ENCODE measurements at regions not wholly inside any gene's neighbourhood (a gene's known extent, or its start where the extent isn't known, plus 50 kb on each side); places are given as distances from the start of the nearest gene placed in this dataset.

- no peak overlapping the region for H3K27ac ChIP-seq (ENCODE audit: low read length)
- POLR2A ChIA-PET (ENCODE audit: unreplicated experiment): no interaction called here
- ATAC-seq: no peak
Observed at GRCh38 chr10:2083591-2083990, 346.3 kb upstream of the ADARB2 start.

DNA sequence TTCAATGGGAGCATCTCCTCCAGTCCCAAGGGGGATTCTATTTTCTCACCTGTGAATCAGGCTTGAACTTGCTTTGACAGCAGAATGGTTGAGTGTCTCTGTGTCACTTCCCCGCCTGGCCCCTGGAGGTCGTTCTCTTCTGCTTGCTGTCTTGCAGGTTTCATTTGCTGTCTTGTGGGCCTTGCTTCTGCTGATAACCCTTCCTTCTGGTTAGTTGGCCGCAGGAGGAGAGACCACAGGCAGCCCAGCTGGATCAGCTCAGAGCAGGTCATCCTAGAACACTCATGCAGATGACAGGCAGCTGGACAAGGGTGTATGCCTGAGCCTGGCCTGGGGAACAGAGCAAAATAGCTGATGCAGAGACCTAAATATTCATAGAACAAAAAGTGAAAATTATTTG lies 344.2 kb upstream of the ADARB2 start:
- Histone ChIP-seq H3K4me2 (ENCODE audit: low read length) (no peak overlapping the region), H4K20me1 (ENCODE audit: low read length) (no peaks in the 10 kb centered on the region), H3K27me3 (ENCODE audit: low read length) (no peaks in the 10 kb centered on the region), H3F3A (ENCODE audit: low read length, unreplicated experiment) (no peaks in the 10 kb centered on the region), H2AFZ (ENCODE audit: low read length) (no peak overlapping the region), H3K27ac (ENCODE audit: low read length) (no peak overlapping the region), H3K9me3 (ENCODE audit: low read length) (no peaks in the 10 kb centered on the region), H3K36me3 (ENCODE audit: low read depth, low read length) (no peaks in the 10 kb centered on the region), H3K9ac (ENCODE audit: low read length) (no peak overlapping the region), H3K4me3 (ENCODE audit: low read length) (no peak overlapping the region), H3K9me2 (replicated peaks; ENCODE audit: low read length) (no peaks in the 10 kb centered on the region), H3K79me2 (ENCODE audit: low read length) (no peaks in the 10 kb centered on the region), H3K4me1 (ENCODE audit: insufficient read depth, low read length) (no peaks in the 10 kb centered on the region)
- no peak for ATAC-seq
- no peak for TF ChIP-seq CTCF (conservative IDR thresholded peaks at IDR 0.05; ENCODE audit: low read depth, low read length)
- no TSS peak for BruUV-seq (replicated peaks)
- intact Hi-C loops (cut with micrococcal nuclease): no loop called here
- POLR2A ChIA-PET (ENCODE audit: unreplicated experiment): no interaction called here
- no peak for DNase-seq
- CTCF ChIA-PET: no interaction called here

More at GRCh38 chr10:2083591-2083990, 346.3 kb upstream of the ADARB2 start:
- H3F3A ChIP-seq (ENCODE audit: low read length, unreplicated experiment): no peaks in the 10 kb centered on the region
- no peaks in the 10 kb centered on the region for H3K79me2 ChIP-seq (ENCODE audit: low read length)
- no peaks in the 10 kb centered on the region for H3K36me3 ChIP-seq (ENCODE audit: low read depth, low read length)
- no peak overlapping the region for H3K9ac ChIP-seq (ENCODE audit: low read length)
- intact Hi-C loops (cut with micrococcal nuclease): no loop called here
- H3K9me3 ChIP-seq (ENCODE audit: low read length): no peaks in the 10 kb centered on the region
- no peak overlapping the region for H3K4me3 ChIP-seq (ENCODE audit: low read length)
- H4K20me1 ChIP-seq (ENCODE audit: low read length): no peaks in the 10 kb centered on the region
- no peak for DNase-seq
- no peaks in the 10 kb centered on the region for H3K27me3 ChIP-seq (ENCODE audit: low read length)
- CTCF ChIA-PET: no interaction called here
- no TSS peak for BruUV-seq (replicated peaks)
- H2AFZ ChIP-seq (ENCODE audit: low read length): no peak overlapping the region
- H3K9me2 ChIP-seq (replicated peaks; ENCODE audit: low read length): no peaks in the 10 kb centered on the region
- H3K4me1 ChIP-seq (ENCODE audit: insufficient read depth, low read length): no peaks in the 10 kb centered on the region
- TF ChIP-seq EZH2phosphoT487 (IDR thresholded peaks at IDR 0.05; ENCODE audit: borderline replicate concordance, low read length): no peak
- H3K4me2 ChIP-seq (ENCODE audit: low read length): no peak overlapping the region

- H3K4me1 ChIP-seq (ENCODE audit: insufficient read depth, low read length): no peaks in the 10 kb centered on the region
- H4K20me1 ChIP-seq (ENCODE audit: low read length): no peaks in the 10 kb centered on the region
- no peak overlapping the region for H3K9ac ChIP-seq (ENCODE audit: low read length)
- H3K9me2 ChIP-seq (replicated peaks; ENCODE audit: low read length): no peaks in the 10 kb centered on the region
- intact Hi-C loops (cut with micrococcal nuclease): no loop called here
- no peak overlapping the region for H3K4me2 ChIP-seq (ENCODE audit: low read length)
- POLR2A ChIA-PET (ENCODE audit: unreplicated experiment): no interaction called here
- no peak overlapping the region for H3K4me3 ChIP-seq (ENCODE audit: low read length)
- no TSS peak for BruUV-seq (replicated peaks)
- DNase-seq: no peak
- no peaks in the 10 kb centered on the region for H3K27me3 ChIP-seq (ENCODE audit: low read length)
- H3F3A ChIP-seq (ENCODE audit: low read length, unreplicated experiment): no peaks in the 10 kb centered on the region
- TF ChIP-seq EZH2phosphoT487 (IDR thresholded peaks at IDR 0.05; ENCODE audit: borderline replicate concordance, low read length): no peak
- no peak for TF ChIP-seq EZH2 (IDR thresholded peaks at IDR 0.05; ENCODE audit: low read length, unreplicated experiment)
- no peak for TF ChIP-seq CTCF (conservative IDR thresholded peaks at IDR 0.05; ENCODE audit: low read depth, low read length)
- CTCF ChIA-PET: no interaction called here
- no peaks in the 10 kb centered on the region for H3K9me3 ChIP-seq (ENCODE audit: low read length)
- no peak overlapping the region for H2AFZ ChIP-seq (ENCODE audit: low read length)
- no peak overlapping the region for H3K27ac ChIP-seq (ENCODE audit: low read length)
- no peaks in the 10 kb centered on the region for H3K36me3 ChIP-seq (ENCODE audit: low read depth, low read length)
- no peaks in the 10 kb centered on the region for H3K79me2 ChIP-seq (ENCODE audit: low read length)
- no peak for ATAC-seq
Observed at GRCh38 chr10:2079603-2080078, 342.3 kb upstream of the ADARB2 start.

Measured in PC-3 (cell line).